Peyer's patch (tissue), 4 donors: ENCODE measurements at regions not wholly inside any gene's neighbourhood (a gene's known extent, or its start where the extent isn't known, plus 50 kb on each side); places are given as distances from the start of the nearest gene placed in this dataset.
"Not testable (repeated sequence)": the region's sequence is repeated elsewhere in the genome, so short reads cannot be mapped to it uniquely, and the experiment has no call there.

Experiments used
- DNase-seq, 3 donors: peaks; one replicate each; pipeline ENCODE4 v3.0.0-alpha.2; 2017 to 2019
- H3K27ac ChIP-seq, 4 donors: fragments of 200-600 bp; sonication (generic); one replicate each; pipeline ENCODE4 v1.5.1; 2016 to 2019
- H3K27me3 ChIP-seq, 2 donors: fragments of 200-600 bp; sonication (generic); one replicate each; pipeline ENCODE4 v1.5.1; 2019
- H3K36me3 ChIP-seq, 3 donors: fragments of 200-600 bp; sonication (generic); one replicate each; pipeline ENCODE4 v1.5.1; 2016 to 2019
- H3K4me1 ChIP-seq, 4 donors: fragments of 200-600 bp; sonication (generic); one replicate each; pipeline ENCODE4 v1.5.1; 2016 to 2019
- H3K4me3 ChIP-seq, 4 donors: fragments of 200-600 bp; sonication (generic); 1 replicate in 3 of 4; 2 replicates in 1 of 4; pipeline ENCODE4 v1.5.1; 2016 to 2019; ENCODE audit warnings: mild to moderate bottlenecking in 1 of 4
- H3K9me3 ChIP-seq, 4 donors: fragments of 200-600 bp; sonication (generic); one replicate each; pipeline ENCODE4 v1.5.1; 2016 to 2019; ENCODE audit warnings: mild to moderate bottlenecking in 1 of 4
- POLR2A ChIP-seq, 2 donors: fragments of 450-650 bp; IDR thresholded peaks; one replicate each; pipeline ENCODE4 v1.5.1; 2017; ENCODE audit warnings: antibody characterized with exemption in 2 of 2, mild to moderate bottlenecking in 2 of 2, moderate library complexity in 2 of 2
- TF ChIP-seq, protein P1 (sequence below), 6 experiments: fragments of 450-650 bp in 4 of 6; fragments of 200-600 bp in 2 of 6; sonication (generic) in 1 of 6; IDR thresholded peaks; one replicate each; pipeline ENCODE4 v1.5.1; 2017 to 2019; ENCODE audit warnings: antibody characterized with exemption in 6 of 6, mild to moderate bottlenecking in 3 of 6, moderate library complexity in 1 of 6

DNA sequence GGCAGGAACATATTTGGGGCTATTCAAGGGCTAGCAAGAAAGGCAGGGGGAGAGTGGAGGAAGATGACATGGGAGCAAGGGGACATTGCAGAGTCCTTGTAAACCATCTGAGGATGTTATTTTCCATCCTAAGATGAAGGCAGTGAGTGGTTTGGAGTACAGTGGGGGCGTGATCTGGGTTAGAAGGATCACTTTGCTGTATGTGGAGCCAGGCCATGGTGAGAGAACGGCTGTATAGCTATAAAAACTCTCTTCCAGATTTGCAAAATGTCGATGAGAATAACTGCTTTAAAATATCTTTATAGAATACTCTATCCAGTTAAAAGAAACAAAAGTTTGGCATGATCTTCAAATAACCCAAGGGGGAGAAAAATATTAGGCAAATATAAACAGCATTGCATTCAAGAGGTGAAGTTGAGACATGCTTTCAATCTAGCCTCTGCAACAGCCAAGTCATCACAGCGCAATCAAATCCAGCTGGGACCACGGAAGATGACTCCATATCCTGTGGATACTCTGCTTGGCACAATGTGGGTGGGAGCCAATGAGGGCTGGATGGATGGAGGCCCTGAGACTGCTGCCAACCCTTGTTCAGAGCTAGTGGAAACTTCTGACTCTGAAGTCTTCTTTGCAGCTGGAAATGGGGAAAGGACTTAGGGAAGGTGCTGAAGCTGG lies 111.5 kb upstream of the BASP1 start:
- Histone ChIP-seq H3K27me3 (no peaks in the 10 kb centered on the region), H3K4me3 (no peak overlapping the region), H3K9me3 (no peaks in the 10 kb centered on the region), H3K27ac (no peak overlapping the region), H3K36me3 (no peaks in the 10 kb centered on the region), H3K4me1 (no peaks in the 10 kb centered on the region)
- no peak for DNase-seq
- TF ChIP-seq POLR2A (IDR thresholded peaks at IDR 0.05), result no peak
- TF ChIP-seq, protein P1, sequence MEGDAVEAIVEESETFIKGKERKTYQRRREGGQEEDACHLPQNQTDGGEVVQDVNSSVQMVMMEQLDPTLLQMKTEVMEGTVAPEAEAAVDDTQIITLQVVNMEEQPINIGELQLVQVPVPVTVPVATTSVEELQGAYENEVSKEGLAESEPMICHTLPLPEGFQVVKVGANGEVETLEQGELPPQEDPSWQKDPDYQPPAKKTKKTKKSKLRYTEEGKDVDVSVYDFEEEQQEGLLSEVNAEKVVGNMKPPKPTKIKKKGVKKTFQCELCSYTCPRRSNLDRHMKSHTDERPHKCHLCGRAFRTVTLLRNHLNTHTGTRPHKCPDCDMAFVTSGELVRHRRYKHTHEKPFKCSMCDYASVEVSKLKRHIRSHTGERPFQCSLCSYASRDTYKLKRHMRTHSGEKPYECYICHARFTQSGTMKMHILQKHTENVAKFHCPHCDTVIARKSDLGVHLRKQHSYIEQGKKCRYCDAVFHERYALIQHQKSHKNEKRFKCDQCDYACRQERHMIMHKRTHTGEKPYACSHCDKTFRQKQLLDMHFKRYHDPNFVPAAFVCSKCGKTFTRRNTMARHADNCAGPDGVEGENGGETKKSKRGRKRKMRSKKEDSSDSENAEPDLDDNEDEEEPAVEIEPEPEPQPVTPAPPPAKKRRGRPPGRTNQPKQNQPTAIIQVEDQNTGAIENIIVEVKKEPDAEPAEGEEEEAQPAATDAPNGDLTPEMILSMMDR (IDR thresholded peaks at IDR 0.05), result no peak

DNA sequence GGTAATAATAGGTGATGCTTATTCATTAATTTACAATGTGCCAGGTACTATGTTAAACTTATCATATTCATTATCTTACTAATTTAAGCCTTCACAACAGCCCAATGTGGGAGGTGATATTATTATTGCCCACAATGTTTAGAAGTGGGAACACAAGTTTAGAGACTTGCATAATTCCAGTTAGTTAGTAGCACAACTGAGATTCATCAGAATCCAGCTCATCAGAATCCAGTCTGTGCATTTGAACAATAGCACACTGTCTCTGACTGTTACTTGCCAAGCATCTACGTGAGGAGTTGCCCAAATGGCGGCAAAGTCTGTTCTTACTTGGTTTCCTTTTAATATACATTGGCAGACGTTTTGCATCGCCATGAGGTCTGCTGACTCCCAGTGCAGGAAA lies 110.9 kb upstream of the BASP1 start:
- H3K27me3 ChIP-seq, result no peaks in the 10 kb centered on the region
- H3K9me3 ChIP-seq, result no peaks in the 10 kb centered on the region
- no peaks in the 10 kb centered on the region for H3K4me1 ChIP-seq
- no peak overlapping the region for H3K27ac ChIP-seq
- H3K4me3 ChIP-seq, result no peak overlapping the region
- no peaks in the 10 kb centered on the region for H3K36me3 ChIP-seq
- no peak for TF ChIP-seq POLR2A (IDR thresholded peaks at IDR 0.05)
- TF ChIP-seq, protein P1 (IDR thresholded peaks at IDR 0.05), result no peak
- DNase-seq, result no peak

DNA sequence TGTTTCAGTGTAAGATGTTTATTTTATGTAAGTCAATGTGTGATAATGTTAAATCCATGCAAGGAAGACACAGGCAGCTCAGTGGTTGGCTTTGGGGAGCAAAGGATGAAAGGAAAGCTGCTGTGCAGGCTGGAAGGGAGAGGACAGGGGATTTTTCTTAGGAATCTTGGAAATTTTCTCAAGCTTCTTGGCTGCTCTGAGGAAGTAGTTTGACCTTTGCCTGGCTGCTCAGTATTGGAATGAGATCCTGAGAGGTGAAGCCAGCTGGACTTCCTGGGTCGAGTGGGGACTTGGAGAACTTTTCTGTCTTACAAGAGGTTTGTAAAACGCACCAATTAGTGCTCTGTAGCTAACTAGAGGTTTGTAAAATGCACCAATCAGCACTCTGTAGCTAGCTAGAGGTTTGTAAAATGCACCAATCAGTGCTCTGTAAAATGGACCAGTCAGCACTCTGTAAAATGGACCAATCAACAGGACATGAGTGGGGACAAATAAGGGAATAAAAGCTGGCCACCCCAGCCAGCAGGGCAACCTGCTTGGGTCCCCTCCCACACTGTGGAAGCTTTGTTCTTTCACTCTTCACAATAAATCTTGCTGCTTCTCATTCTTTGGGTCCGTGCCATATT lies 105.2 kb upstream of the BASP1 start:
- H3K9me3 ChIP-seq, H3K27ac ChIP-seq, H3K36me3 ChIP-seq, H3K4me1 ChIP-seq, DNase-seq, H3K27me3 ChIP-seq, H3K4me3 ChIP-seq: not testable (repeated sequence)

DNA sequence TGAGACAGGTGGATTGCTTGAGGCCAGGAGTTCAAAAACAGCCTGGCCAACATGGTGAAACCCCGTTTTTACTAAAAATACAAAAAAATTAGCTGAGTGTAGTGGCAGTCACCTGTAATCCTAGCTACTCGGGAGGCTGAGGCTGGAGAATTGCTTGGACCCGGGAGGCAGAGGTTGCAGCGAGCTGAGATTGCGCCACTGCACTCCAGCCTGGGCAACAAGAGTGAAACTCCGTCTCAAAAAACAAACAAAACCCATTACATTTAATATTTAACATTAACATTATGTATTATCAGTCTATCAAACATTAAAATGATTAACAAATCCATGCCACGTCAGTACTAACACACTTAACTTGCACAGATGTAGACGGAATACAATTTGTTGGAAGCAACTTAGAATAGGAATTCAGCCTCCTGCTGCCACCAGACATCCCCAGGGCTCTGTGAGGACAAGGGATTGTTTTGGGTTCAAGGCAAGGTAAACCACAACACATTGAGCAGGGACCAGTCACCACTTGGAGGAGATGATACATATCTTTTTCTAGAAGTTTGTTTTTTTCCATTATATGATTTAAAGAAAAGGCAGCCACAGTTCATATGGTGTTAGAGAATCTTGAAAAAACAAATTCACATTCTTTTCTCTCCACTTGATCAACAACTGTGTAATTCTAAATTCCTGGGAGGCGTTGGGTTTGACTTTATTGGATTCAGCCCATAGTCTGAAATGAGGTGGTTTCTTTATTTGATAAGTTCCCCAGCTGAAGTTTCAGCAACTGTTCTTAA lies 104.1 kb upstream of the BASP1 start:
- no peaks in the 10 kb centered on the region for H3K9me3 ChIP-seq
- TF ChIP-seq POLR2A (IDR thresholded peaks at IDR 0.05), result no peak
- TF ChIP-seq, protein P1 (IDR thresholded peaks at IDR 0.05), result no peak
- H3K36me3 ChIP-seq, result no peaks in the 10 kb centered on the region
- H3K27me3 ChIP-seq, result no peaks in the 10 kb centered on the region
- H3K4me3 ChIP-seq, result no peak overlapping the region
- peaks cover 0 to 5% (median 0%) of the 10 kb centered on the region in 4 donors for H3K4me1 ChIP-seq
- DNase-seq, result no peak
- no peak overlapping the region for H3K27ac ChIP-seq

DNA sequence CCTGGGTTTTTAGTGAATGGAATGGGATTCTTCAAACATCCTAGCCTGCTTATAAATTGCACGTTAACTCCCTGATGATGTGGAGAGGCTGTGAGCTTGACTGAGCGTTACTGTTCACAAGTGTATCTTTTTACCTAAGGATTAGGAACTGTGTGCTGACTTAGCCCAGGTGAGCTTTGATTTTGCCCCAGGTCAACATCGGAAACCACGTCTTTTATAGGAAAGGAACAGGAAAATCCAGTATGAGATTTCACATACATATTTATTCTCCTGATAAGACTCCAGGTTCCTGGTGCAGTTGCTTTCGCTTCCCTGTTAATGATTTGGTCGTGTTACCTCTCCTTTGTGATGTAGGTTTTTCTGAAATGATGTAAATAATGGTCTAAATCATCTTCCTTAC lies 103.2 kb upstream of the BASP1 start:
- DNase-seq, result no peak

More for the DNA sequence above, 103.2 kb upstream of the BASP1 start:
- TF ChIP-seq, protein P1 (IDR thresholded peaks at IDR 0.05), result no peak
- TF ChIP-seq POLR2A (IDR thresholded peaks at IDR 0.05), result no peak
- Histone ChIP-seq H3K4me1 (peaks cover 0 to 5% (median 0%) of the 10 kb centered on the region in 4 donors), H3K4me3 (no peak overlapping the region), H3K27me3 (no peaks in the 10 kb centered on the region), H3K27ac (no peak overlapping the region), H3K36me3 (no peaks in the 10 kb centered on the region), H3K9me3 (no peaks in the 10 kb centered on the region)
